Upper lobe of left lung (tissue), 4 donors: ENCODE measurements at regions not wholly inside any gene's neighbourhood (a gene's known extent, or its start where the extent isn't known, plus 50 kb on each side); places are given as distances from the start of the nearest gene placed in this dataset.

ENCODE experiments used
- EP300 ChIP-seq, 4 donors: sonication (generic); formaldehyde crosslinking; IDR thresholded peaks; one replicate each; pipeline ENCODE4 v1.5.1; 2017; ENCODE audit warnings: antibody characterized with exemption in 4 of 4, control low read depth in 2 of 4
- POLR2A ChIP-seq, 4 donors: fragments of 450-650 bp; IDR thresholded peaks; one replicate each; pipeline ENCODE4 v1.5.1; 2016 to 2017; ENCODE audit warnings: antibody characterized with exemption in 4 of 4, mild to moderate bottlenecking in 2 of 4
- POLR2AphosphoS5 ChIP-seq, 2 donors: sonication (generic); formaldehyde crosslinking; IDR thresholded peaks; one replicate each; pipeline ENCODE4 v1.5.1; 2017; ENCODE audit warnings: antibody characterized with exemption in 2 of 2

DNA sequence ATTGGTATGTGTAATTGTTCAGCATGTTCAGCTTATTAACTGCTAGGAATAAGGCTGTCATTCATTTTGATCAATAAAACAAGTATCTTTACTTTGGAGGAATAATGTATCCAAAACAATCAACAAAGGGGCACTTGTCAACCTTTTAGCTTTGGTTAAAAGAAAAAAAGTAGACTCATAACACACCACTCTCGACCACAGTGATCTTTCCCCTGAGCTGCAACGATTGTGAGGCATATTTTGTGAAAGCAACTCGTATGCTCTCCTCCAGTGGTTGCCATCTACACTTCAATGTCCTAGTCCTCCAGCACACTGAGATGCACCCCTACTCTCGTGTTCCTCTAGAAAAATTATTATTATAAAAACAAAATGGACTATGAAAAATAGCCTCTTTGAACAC, 60.1 kb upstream of the PDE7B start:
- TF ChIP-seq POLR2AphosphoS5 (IDR thresholded peaks at IDR 0.05) = no peak
- TF ChIP-seq POLR2A (IDR thresholded peaks at IDR 0.05) = no peak
- TF ChIP-seq EP300 (IDR thresholded peaks at IDR 0.05) = no peak
